ENCODE measurements at regions not wholly inside any gene's neighbourhood (a gene's known extent, or its start where the extent isn't known, plus 50 kb on each side); places are given as distances from the start of the nearest gene placed in this dataset.

GRCh38 chr12:67474934-67475620 lies 173.5 kb upstream of the DYRK2 start:
- DNase-seq (ENCODE audit: low read depth, low spot score) (no peak), ATAC-seq (no peak), FAIRE-seq (no peak)
- ChIA-PET SMC1A (ENCODE audit: uncharacterized antibody, unreplicated experiment) (no interaction called here), POLR2A (no interaction called here), CTCF (no interaction called here), RAD21 (ENCODE audit: unreplicated experiment) (no interaction called here)
- Histone ChIP-seq H3K36me3 (ENCODE audit: control insufficient read depth in 2 of 2, insufficient read depth in 2 of 2, low read length in 1 of 2) (no peaks in the 10 kb centered on the region), H3K27ac (ENCODE audit: control insufficient read depth, insufficient read depth) (no peak overlapping the region), H3K9ac (ENCODE audit: control insufficient read depth, insufficient read depth, low read length) (no peak overlapping the region), H3K4me2 (ENCODE audit: control insufficient read depth, insufficient read depth) (no peak overlapping the region), H2AFZ (ENCODE audit: control insufficient read depth, low read depth, low read length) (no peak overlapping the region), H3K4me1 (ENCODE audit: control insufficient read depth, insufficient read depth, low read length) (no peaks in the 10 kb centered on the region), H3K79me2 (ENCODE audit: control insufficient read depth, insufficient read depth, low read length) (no peaks in the 10 kb centered on the region), H3K4me3 (no peak overlapping the region), H4K20me1 (ENCODE audit: control insufficient read depth, insufficient read depth) (no peaks in the 10 kb centered on the region), H3K27me3 (replicated peaks in 1 of 2; ENCODE audit: control insufficient read depth in 2 of 2, insufficient read depth in 2 of 2, low read length in 1 of 2) (no peaks in the 10 kb centered on the region), H3K9me3 (replicated peaks; ENCODE audit: control insufficient read depth, insufficient read depth, low read length) (no peaks in the 10 kb centered on the region)
- intact Hi-C loops (cut with micrococcal nuclease; ENCODE audit: unreplicated experiment), result no loop called here
- in situ Hi-C loops (cut with MboI), result no loop called here
- no TSS peak for BruUV-seq (replicated peaks)
- 63% methylated on average over 3 of the region's 3 CpGs for WGBS (ENCODE audit: insufficient coverage, insufficient replicate concordance, low lambda C conversion rate, missing lambda C conversion rate)
- TF ChIP-seq E4F1 (IDR thresholded peaks at IDR 0.05; ENCODE audit: borderline replicate concordance, partially characterized antibody) (no peak), WRNIP1 (IDR thresholded peaks at IDR 0.05; ENCODE audit: borderline replicate concordance, low read depth, low read length) (no peak), CREM (IDR thresholded peaks at IDR 0.05; ENCODE audit: low read depth) (no peak), PAX5 (IDR thresholded peaks at IDR 0.05; ENCODE audit: borderline replicate concordance, low read depth, low read length) (no peak), EZH2 (IDR thresholded peaks at IDR 0.05; ENCODE audit: borderline replicate concordance, control insufficient read depth, low read depth, low read length) (no peak), NFYA (IDR thresholded peaks at IDR 0.05; ENCODE audit: borderline replicate concordance, low read depth, low read length) (no peak), SMAD1 (IDR thresholded peaks at IDR 0.05; ENCODE audit: low read depth, partially characterized antibody) (no peak), PKNOX1 (IDR thresholded peaks at IDR 0.05) (no peak), BACH1 (IDR thresholded peaks at IDR 0.05; ENCODE audit: borderline replicate concordance) (no peak), BCLAF1 (IDR thresholded peaks at IDR 0.05) (no peak), NR2F1 (conservative IDR thresholded peaks at IDR 0.05) (no peak), E2F8 (IDR thresholded peaks at IDR 0.05; ENCODE audit: low read depth, partially characterized antibody) (no peak)

Data from GM12878 (cell line).